ENCODE measurements at regions not wholly inside any gene's neighbourhood (a gene's known extent, or its start where the extent isn't known, plus 50 kb on each side); places are given as distances from the start of the nearest gene placed in this dataset.
A peak's percentile ranks its signal among the peaks of the same experiment; 100 is the strongest.

- peak in 1 of 2 donors; percentile 70 for DNase-seq (ENCODE audit: low read depth in 1 of 2, low spot score in 1 of 2)
- peak; percentile 11 for TF ChIP-seq CTCF (IDR thresholded peaks at IDR 0.05; ENCODE audit: low read depth, low read length)
- Histone ChIP-seq H3K27me3 (peaks cover 5% of the 10 kb centered on the region), H3K4me3 (no peak overlapping the region), H3K9me3 (ENCODE audit: low read depth) (no peaks in the 10 kb centered on the region), H3K36me3 (no peaks in the 10 kb centered on the region), H3K4me1 (ENCODE audit: low read depth) (no peaks in the 10 kb centered on the region), H3K27ac (no peak overlapping the region)
Measured at GRCh38 chr21:32844653-32845436, 73.3 kb upstream of the PAXBP1 start.

- Histone ChIP-seq H3K4me1 (ENCODE audit: low read depth) (no peaks in the 10 kb centered on the region), H3K4me3 (no peak overlapping the region), H3K9me3 (ENCODE audit: low read depth) (no peaks in the 10 kb centered on the region), H3K27ac (no peak overlapping the region), H3K27me3 (no peaks in the 10 kb centered on the region), H3K36me3 (no peaks in the 10 kb centered on the region)
- TF ChIP-seq CTCF (IDR thresholded peaks at IDR 0.05; ENCODE audit: low read depth, low read length), result no peak
- DNase-seq (ENCODE audit: low read depth in 1 of 2, low spot score in 1 of 2), result no peak
Measured at GRCh38 chr21:32858628-32859027, 87.1 kb upstream of the PAXBP1 start.

- Histone ChIP-seq H3K36me3 (no peaks in the 10 kb centered on the region), H3K4me3 (no peak overlapping the region), H3K4me1 (ENCODE audit: low read depth) (no peaks in the 10 kb centered on the region), H3K27me3 (no peaks in the 10 kb centered on the region), H3K27ac (no peak overlapping the region), H3K9me3 (ENCODE audit: low read depth) (no peaks in the 10 kb centered on the region)
- DNase-seq (ENCODE audit: low read depth in 1 of 2, low spot score in 1 of 2), result peak in 1 of 2 donors; percentile 10
- no peak for TF ChIP-seq CTCF (IDR thresholded peaks at IDR 0.05; ENCODE audit: low read depth, low read length)
Measured at GRCh38 chr21:32860399-32860798, 88.8 kb upstream of the PAXBP1 start.

GRCh38 chr21:32861866-32862265, 90.3 kb upstream of the PAXBP1 start:
- H3K27me3 ChIP-seq, result no peaks in the 10 kb centered on the region
- H3K4me1 ChIP-seq (ENCODE audit: low read depth), result no peaks in the 10 kb centered on the region
- no peak overlapping the region for H3K4me3 ChIP-seq
- no peaks in the 10 kb centered on the region for H3K36me3 ChIP-seq
- TF ChIP-seq CTCF (IDR thresholded peaks at IDR 0.05; ENCODE audit: low read depth, low read length), result no peak
- no peak overlapping the region for H3K27ac ChIP-seq
- H3K9me3 ChIP-seq (ENCODE audit: low read depth), result no peaks in the 10 kb centered on the region
- DNase-seq (ENCODE audit: low read depth in 1 of 2, low spot score in 1 of 2), result peak in 1 of 2 donors; percentile 77

GRCh38 chr21:32867597-32867996, 96.0 kb upstream of the PAXBP1 start:
- no peaks in the 10 kb centered on the region for H3K36me3 ChIP-seq
- no peaks in the 10 kb centered on the region for H3K9me3 ChIP-seq (ENCODE audit: low read depth)
- H3K4me1 ChIP-seq (ENCODE audit: low read depth), result no peaks in the 10 kb centered on the region
- H3K27ac ChIP-seq, result no peak overlapping the region
- no peak overlapping the region for H3K4me3 ChIP-seq
- H3K27me3 ChIP-seq, result no peaks in the 10 kb centered on the region
- DNase-seq (ENCODE audit: low read depth in 1 of 2, low spot score in 1 of 2), result no peak
- TF ChIP-seq CTCF (IDR thresholded peaks at IDR 0.05; ENCODE audit: low read depth, low read length), result no peak
